Mucosa of stomach (tissue), 1 donor: ENCODE measurements at regions not wholly inside any gene's neighbourhood (a gene's known extent, or its start where the extent isn't known, plus 50 kb on each side); places are given as distances from the start of the nearest gene placed in this dataset.
"Not testable (repeated sequence)": the region's sequence is repeated elsewhere in the genome, so short reads cannot be mapped to it uniquely, and the experiment has no call there.

Experiments used
- H3K27me3 ChIP-seq: one replicate; pipeline ENCODE4 v1.7.0; 2013; ENCODE audit warnings: mild to moderate bottlenecking, low read length; ENCODE audit not compliant: control insufficient read depth, insufficient read depth
- H3K36me3 ChIP-seq: one replicate; pipeline ENCODE4 v1.7.0; 2013; ENCODE audit warnings: low read length; ENCODE audit not compliant: control insufficient read depth, insufficient read depth
- H3K4me1 ChIP-seq: one replicate; pipeline ENCODE4 v1.7.0; 2013; ENCODE audit warnings: mild to moderate bottlenecking, low read length; ENCODE audit not compliant: control insufficient read depth, insufficient read depth
- H3K4me3 ChIP-seq: one replicate; pipeline ENCODE4 v1.7.0; 2013; ENCODE audit warnings: low read length
- H3K9ac ChIP-seq: one replicate; pipeline ENCODE4 v1.7.0; 2013; ENCODE audit warnings: mild to moderate bottlenecking, low read length, moderate library complexity
- H3K9me3 ChIP-seq: one replicate; pipeline ENCODE4 v1.7.0; 2013; ENCODE audit warnings: mild to moderate bottlenecking, low read length, moderate library complexity; ENCODE audit not compliant: control insufficient read depth
- donor health status: Pancreatic carcinoma.

DNA sequence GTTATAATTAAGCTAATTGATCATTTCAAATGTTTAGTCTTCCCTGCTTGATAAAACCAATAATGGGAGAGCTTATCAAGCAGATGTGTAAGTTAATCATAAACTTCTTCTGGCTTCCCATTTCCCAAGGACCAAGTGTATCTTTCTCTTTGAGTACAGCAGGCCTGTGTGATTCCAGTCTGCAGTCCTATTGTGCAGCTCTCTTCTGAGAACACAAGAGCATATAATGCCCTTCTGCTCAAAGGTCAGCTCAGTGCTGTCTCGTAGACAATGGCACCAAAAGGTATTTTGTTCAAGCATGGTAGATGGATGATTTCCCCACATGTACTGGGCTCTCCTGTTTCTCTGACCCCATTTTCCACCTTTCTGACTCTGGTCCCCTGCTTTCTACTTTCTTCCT, 101.8 kb upstream of the DYRK2 start:
- Histone ChIP-seq H3K4me1 (peaks cover 8% of the 10 kb centered on the region), H3K36me3 (no peaks in the 10 kb centered on the region), H3K27me3 (no peaks in the 10 kb centered on the region), H3K9me3 (no peaks in the 10 kb centered on the region), H3K4me3 (no peak overlapping the region), H3K9ac (no peak overlapping the region)

- H3K4me3 ChIP-seq, H3K27me3 ChIP-seq, H3K36me3 ChIP-seq, H3K9me3 ChIP-seq, H3K9ac ChIP-seq: not testable (repeated sequence)
- H3K4me1 ChIP-seq: peaks cover 21% of the 10 kb centered on the region
Observed at GRCh38 chr12:67555075-67555717, 93.3 kb upstream of the DYRK2 start.

- no peaks in the 10 kb centered on the region for H3K27me3 ChIP-seq
- no peaks in the 10 kb centered on the region for H3K36me3 ChIP-seq
- no peak overlapping the region for H3K9ac ChIP-seq
- no peak overlapping the region for H3K4me3 ChIP-seq
- peaks cover 29% of the 10 kb centered on the region for H3K4me1 ChIP-seq
- H3K9me3 ChIP-seq: no peaks in the 10 kb centered on the region
Observed at GRCh38 chr12:67558775-67559174, 89.8 kb upstream of the DYRK2 start.

DNA sequence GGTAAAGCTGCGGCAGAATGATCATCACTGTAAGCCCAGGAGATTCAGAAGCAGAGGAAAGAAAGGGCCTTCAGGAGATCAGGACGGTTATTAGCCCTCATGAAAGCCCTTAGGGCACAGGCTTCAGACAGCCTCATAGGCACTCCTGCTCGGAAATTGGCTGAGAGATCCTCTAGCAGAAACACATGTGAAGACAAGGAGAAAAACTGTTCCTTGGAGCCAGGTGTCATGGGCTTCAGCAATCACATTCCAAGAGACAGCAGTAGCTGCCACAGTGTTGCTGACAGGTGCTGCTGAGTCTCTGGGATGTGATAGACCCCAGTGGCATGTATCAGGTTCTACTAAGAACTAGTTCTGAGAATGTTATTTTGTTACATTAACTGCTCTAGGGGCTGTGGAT, 88.8 kb upstream of the DYRK2 start:
- Histone ChIP-seq H3K27me3 (no peaks in the 10 kb centered on the region), H3K4me1 (peaks cover 26% of the 10 kb centered on the region), H3K36me3 (no peaks in the 10 kb centered on the region), H3K9me3 (no peaks in the 10 kb centered on the region), H3K4me3 (no peak overlapping the region), H3K9ac (no peak overlapping the region)

DNA sequence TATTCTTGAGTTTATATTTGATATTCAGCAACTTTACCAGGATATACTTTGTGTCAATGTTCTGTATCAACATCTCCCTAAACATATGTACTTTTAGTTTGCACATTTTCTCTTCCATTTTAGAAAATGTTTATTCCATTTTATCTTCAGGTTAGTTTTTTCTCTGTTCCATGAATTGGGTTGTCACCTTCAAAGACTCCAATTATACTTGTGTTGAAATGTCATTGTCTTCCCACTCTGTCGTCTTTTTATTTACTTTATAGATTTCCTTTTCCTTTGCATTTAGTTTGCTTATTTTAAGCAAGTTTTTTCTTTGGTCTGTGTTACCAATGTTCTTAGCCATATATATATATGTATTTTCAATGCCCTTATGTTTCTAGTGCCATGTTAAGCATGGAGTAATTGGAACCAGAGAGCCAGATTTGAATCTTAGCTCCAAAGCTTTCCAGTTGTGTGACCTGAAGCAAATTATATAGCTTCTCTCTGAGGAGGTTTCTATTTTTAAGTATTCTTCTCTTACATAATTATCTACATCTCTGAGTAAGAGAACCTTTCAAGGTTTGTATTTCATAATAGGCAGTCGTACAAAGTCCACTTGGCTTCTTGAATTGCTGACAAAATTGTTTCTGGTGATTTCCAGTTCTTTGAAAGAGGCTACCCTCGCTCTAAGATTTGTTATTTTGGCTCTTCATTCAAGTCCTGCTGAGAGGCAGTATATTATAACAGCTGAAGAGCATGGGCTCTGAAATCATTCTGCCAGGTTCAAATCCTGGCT, 85.8 kb upstream of the DYRK2 start:
- H3K36me3 ChIP-seq: no peaks in the 10 kb centered on the region
- H3K27me3 ChIP-seq: no peaks in the 10 kb centered on the region
- no peak overlapping the region for H3K9ac ChIP-seq
- H3K4me1 ChIP-seq: peaks cover 13% of the 10 kb centered on the region
- no peaks in the 10 kb centered on the region for H3K9me3 ChIP-seq
- no peak overlapping the region for H3K4me3 ChIP-seq

DNA sequence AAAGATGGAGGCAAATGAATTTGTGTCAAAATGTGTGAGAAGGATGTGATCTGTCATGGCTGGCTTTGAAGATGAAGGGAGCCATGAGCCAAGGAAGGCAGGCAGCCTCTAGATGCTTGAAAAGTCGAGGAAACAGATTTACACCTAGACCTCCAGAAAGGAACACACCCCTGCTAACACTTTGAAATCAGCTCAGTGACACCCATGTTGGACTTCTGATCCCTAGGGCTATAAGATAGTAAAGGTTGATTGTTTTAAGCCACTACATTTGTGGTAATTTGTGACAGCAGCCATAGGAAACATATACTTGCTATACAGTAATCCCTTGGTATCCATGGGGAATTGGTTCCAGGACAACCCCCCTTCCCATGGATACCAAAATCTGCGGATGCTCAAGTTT, 80.5 kb upstream of the DYRK2 start:
- Histone ChIP-seq H3K36me3 (no peaks in the 10 kb centered on the region), H3K9me3 (no peaks in the 10 kb centered on the region), H3K9ac (no peak overlapping the region), H3K4me3 (no peak overlapping the region), H3K4me1 (peaks cover 1% of the 10 kb centered on the region), H3K27me3 (no peaks in the 10 kb centered on the region)

- Histone ChIP-seq H3K36me3 (no peaks in the 10 kb centered on the region), H3K9ac (no peak overlapping the region), H3K27me3 (no peaks in the 10 kb centered on the region), H3K4me1 (no peaks in the 10 kb centered on the region), H3K9me3 (no peaks in the 10 kb centered on the region), H3K4me3 (no peak overlapping the region)
Observed at GRCh38 chr12:67572492-67572891, 76.1 kb upstream of the DYRK2 start.

DNA sequence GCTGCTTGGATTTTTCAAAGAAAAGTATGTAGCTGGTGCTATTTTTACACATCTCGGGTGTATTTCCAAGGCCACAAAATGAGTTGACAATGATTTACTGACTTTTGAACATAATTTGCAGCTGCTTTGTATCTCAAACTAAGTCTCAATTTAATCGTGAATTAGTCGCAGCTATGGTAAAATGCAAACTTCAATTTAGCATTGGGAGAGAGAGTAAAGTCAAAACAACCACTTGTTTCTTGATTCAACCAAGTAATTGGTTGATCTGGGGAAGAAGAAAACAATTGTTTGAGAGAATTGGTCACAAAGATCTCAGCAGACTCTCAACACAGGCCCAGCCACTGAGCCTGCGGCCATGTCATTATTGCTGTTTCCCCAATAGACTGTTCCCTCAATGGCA, 75.0 kb upstream of the DYRK2 start:
- no peak overlapping the region for H3K4me3 ChIP-seq

DNA sequence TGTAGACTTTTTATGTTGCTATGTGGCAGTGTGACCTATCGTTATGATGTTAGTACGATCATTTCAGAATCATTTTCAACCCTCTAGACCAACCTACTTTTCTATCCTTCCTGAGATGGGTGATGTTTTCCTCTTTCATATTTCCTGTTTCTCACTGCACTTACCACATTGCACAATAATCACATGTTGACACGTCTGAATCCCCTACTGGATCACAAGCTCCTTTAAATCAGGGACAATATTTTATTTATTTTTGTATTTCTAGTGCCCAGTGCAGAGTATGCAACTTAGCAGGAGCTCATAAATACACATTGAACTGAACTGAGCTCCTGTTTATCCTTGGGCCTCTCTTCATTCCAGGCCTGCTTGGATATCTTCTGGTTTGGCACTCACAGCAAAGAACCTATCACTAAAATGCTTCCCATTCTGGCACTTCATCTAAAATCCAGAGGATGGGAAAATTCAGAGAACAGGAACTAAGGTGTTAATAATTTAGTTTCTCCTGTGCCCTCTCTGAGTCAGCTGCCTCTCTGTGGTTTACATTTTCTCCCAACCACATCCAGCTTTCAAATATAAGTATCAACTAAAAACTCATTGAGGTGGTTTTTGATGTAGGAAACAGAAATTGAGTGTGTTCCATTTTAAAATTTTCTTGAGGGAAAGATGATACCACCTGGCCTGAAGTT, 69.4 kb upstream of the DYRK2 start:
- no peaks in the 10 kb centered on the region for H3K36me3 ChIP-seq
- no peak overlapping the region for H3K9ac ChIP-seq
- H3K9me3 ChIP-seq: no peaks in the 10 kb centered on the region
- no peaks in the 10 kb centered on the region for H3K27me3 ChIP-seq
- H3K4me1 ChIP-seq: no peaks in the 10 kb centered on the region
- H3K4me3 ChIP-seq: no peak overlapping the region

More for the DNA sequence above, 75.0 kb upstream of the DYRK2 start:
- H3K27me3 ChIP-seq: no peaks in the 10 kb centered on the region
- H3K4me1 ChIP-seq: no peaks in the 10 kb centered on the region
- no peak overlapping the region for H3K9ac ChIP-seq
- no peaks in the 10 kb centered on the region for H3K36me3 ChIP-seq
- no peaks in the 10 kb centered on the region for H3K9me3 ChIP-seq

DNA sequence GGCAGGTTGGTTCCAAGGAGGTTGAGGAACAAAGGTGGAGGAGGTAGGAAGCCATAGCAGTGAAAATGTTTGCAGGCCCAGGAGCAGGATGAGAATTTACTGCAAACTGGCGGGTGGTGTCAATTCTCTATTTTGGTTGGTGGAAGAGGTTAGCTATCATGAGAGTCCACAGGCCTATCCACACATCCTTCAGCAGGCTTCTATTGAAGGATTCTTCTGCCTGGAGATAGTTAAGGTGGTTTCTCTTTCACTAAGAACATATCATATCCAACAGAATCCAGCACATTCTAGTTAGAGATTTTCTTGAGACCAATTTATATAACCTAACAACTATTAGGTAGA, 68.9 kb upstream of the DYRK2 start:
- no peak overlapping the region for H3K9ac ChIP-seq

DNA sequence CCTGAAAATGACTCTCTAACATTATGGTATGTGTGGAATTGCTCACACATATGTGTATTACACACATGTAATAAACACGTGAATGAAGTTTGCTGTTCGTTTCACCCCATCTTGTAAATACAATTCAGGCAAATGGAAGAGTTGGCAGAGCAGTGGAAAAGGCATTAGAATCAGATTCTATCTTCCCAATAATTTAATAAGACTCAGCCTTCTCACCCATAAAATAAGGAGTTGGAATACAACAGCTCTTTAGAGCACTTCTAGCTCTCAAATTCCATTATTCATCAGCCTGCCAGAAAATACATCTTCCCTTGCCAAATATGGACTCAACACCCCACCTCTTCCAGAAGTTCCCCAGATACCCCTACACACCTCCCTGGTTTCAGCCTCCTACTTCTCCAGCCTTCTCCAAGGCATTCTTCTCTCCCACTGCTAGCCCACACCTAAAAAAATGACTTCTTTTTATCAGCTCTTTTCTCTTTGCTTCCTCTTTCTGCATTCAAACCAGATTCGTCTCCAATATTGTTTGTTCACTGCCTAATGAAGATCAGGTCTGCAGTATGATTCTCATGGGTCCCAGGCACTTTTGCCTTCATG, 66.2 kb upstream of the DYRK2 start:
- Histone ChIP-seq H3K9me3 (no peaks in the 10 kb centered on the region), H3K27me3 (no peaks in the 10 kb centered on the region), H3K4me1 (no peaks in the 10 kb centered on the region), H3K4me3 (no peak overlapping the region), H3K9ac (no peak overlapping the region), H3K36me3 (no peaks in the 10 kb centered on the region)

More for the DNA sequence above, 68.9 kb upstream of the DYRK2 start:
- no peaks in the 10 kb centered on the region for H3K9me3 ChIP-seq
- no peaks in the 10 kb centered on the region for H3K36me3 ChIP-seq
- H3K4me3 ChIP-seq: no peak overlapping the region
- no peaks in the 10 kb centered on the region for H3K27me3 ChIP-seq
- no peaks in the 10 kb centered on the region for H3K4me1 ChIP-seq

GRCh38 chr12:67582844-67583243, 65.7 kb upstream of the DYRK2 start:
- Histone ChIP-seq H3K9me3 (no peaks in the 10 kb centered on the region), H3K4me3 (no peak overlapping the region), H3K27me3 (no peaks in the 10 kb centered on the region), H3K4me1 (no peaks in the 10 kb centered on the region), H3K36me3 (no peaks in the 10 kb centered on the region), H3K9ac (no peak overlapping the region)
